NB4 (cell line): ENCODE measurements at regions not wholly inside any gene's neighbourhood (a gene's known extent, or its start where the extent isn't known, plus 50 kb on each side); places are given as distances from the start of the nearest gene placed in this dataset.
"Not testable (repeated sequence)": the region's sequence is repeated elsewhere in the genome, so short reads cannot be mapped to it uniquely, and the experiment has no call there.

ENCODE experiments used
- DNase-seq: peaks from one replicate; pipeline ENCODE4 v3.0.0; 2010; ENCODE audit warnings: low read depth
- H3K4me3 ChIP-seq: one replicate; pipeline ENCODE4 v1.5.1; 2011; ENCODE audit warnings: mild to moderate bottlenecking, low read depth, low read length, moderate library complexity
- MAX ChIP-seq: IDR thresholded peaks from 2 replicates; pipeline ENCODE4 v1.6.1; 2011; ENCODE audit warnings: low read depth, low read length
- MYC ChIP-seq: IDR thresholded peaks from 2 replicates; pipeline ENCODE4 v1.6.1; 2011; ENCODE audit warnings: low read depth, low read length
- POLR2A ChIP-seq: IDR thresholded peaks from 2 replicates; pipeline ENCODE4 v1.6.1; 2011; ENCODE audit warnings: mild to moderate bottlenecking; ENCODE audit not compliant: insufficient read length; ENCODE audit errors: extremely low read depth
- TF ChIP-seq, protein P1 (sequence below): IDR thresholded peaks from one replicate; pipeline ENCODE4 v1.5.1; 2012; ENCODE audit warnings: low read depth, low read length

- TF ChIP-seq MAX (no peak), MYC (no peak), POLR2A (no peak)
- TF ChIP-seq, protein P1, sequence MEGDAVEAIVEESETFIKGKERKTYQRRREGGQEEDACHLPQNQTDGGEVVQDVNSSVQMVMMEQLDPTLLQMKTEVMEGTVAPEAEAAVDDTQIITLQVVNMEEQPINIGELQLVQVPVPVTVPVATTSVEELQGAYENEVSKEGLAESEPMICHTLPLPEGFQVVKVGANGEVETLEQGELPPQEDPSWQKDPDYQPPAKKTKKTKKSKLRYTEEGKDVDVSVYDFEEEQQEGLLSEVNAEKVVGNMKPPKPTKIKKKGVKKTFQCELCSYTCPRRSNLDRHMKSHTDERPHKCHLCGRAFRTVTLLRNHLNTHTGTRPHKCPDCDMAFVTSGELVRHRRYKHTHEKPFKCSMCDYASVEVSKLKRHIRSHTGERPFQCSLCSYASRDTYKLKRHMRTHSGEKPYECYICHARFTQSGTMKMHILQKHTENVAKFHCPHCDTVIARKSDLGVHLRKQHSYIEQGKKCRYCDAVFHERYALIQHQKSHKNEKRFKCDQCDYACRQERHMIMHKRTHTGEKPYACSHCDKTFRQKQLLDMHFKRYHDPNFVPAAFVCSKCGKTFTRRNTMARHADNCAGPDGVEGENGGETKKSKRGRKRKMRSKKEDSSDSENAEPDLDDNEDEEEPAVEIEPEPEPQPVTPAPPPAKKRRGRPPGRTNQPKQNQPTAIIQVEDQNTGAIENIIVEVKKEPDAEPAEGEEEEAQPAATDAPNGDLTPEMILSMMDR = no peak
- no peak overlapping the region for H3K4me3 ChIP-seq
- DNase-seq = no peak
Measured at GRCh38 chr6:168913866-168914469, 339.7 kb downstream of the THBS2 start.

GRCh38 chr6:168913231-168913865 lies 340.3 kb downstream of the THBS2 start:
- DNase-seq, H3K4me3 ChIP-seq: not testable (repeated sequence)

GRCh38 chr6:168909288-168909687 lies 344.4 kb downstream of the THBS2 start:
- TF ChIP-seq, protein P1 = no peak
- TF ChIP-seq MAX = no peak
- TF ChIP-seq MYC = no peak
- no peak for TF ChIP-seq POLR2A
- H3K4me3 ChIP-seq = no peak overlapping the region
- no peak for DNase-seq

DNA sequence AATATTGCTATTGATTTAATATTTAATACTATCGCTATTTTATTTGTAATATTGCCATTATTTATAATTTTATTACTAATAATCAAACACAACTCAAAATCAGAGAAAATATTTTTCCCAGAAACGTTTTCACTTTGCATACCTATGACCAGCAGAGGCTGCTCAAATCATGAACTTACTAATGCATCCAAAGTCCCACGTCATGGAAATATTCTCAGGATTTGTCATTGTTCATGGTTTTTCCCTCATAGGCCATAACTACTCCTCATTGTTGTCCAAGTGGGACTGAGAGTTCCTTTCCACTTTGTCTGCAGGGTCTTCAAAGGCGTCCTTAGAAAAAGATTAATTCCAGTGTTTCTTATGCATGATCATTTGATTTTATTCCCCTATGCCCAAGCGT lies 344.8 kb downstream of the THBS2 start:
- DNase-seq = no peak
- TF ChIP-seq, protein P1 = no peak
- TF ChIP-seq POLR2A (no peak), MAX (no peak), MYC (no peak)
- no peak overlapping the region for H3K4me3 ChIP-seq

DNA sequence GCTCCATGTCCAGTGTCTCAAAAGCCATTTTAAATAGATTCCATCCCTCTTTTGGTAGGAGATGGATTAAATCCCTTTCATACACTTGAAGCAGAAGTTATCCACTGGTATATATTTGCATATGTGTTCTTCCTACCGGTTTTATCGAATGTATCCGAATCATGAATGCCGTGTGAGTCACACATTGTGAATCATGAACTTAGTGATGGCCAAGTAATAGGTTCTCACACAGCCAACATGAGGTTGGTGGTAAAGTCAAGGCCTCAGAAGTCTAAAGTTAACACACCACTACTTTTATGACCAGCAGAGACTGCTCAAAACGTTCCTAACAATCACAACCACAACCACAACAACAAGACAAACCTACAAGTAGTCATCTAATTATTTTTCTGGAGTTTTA lies 345.5 kb downstream of the THBS2 start:
- TF ChIP-seq, protein P1 = no peak
- no peak for TF ChIP-seq MAX
- no peak for TF ChIP-seq MYC
- no peak for TF ChIP-seq POLR2A
- DNase-seq = no peak
- H3K4me3 ChIP-seq = no peak overlapping the region

GRCh38 chr6:168906391-168906790 lies 347.3 kb downstream of the THBS2 start:
- no peak for TF ChIP-seq POLR2A
- no peak for TF ChIP-seq MAX
- no peak for TF ChIP-seq MYC
- TF ChIP-seq, protein P1 = no peak
- H3K4me3 ChIP-seq = no peak overlapping the region
- DNase-seq = no peak
